ENCODE measurements at regions not wholly inside any gene's neighbourhood (a gene's known extent, or its start where the extent isn't known, plus 50 kb on each side); places are given as distances from the start of the nearest gene placed in this dataset.

GRCh38 chr2:236743921-236744280, 174.3 kb downstream of the ACKR3 start:
- ChIA-PET CTCF (interaction anchor here (0.6 kb wide), 1 partner anchor 162 kb away, joined by 3 read pairs; no protein-coding TSS in a partner anchor), POLR2A (no interaction called here)
- DNase-seq (ENCODE audit: extremely low spot score): no peak
- TF ChIP-seq HDGF (IDR thresholded peaks at IDR 0.05; ENCODE audit: borderline replicate concordance): no peak
- no peak for TF ChIP-seq NFRKB (IDR thresholded peaks at IDR 0.05)
- TF ChIP-seq BHLHE40 (IDR thresholded peaks at IDR 0.05; ENCODE audit: borderline replicate concordance): no peak
- TF ChIP-seq CTBP1 (IDR thresholded peaks at IDR 0.05; ENCODE audit: borderline replicate concordance): no peak
- no peak for TF ChIP-seq LEF1 (IDR thresholded peaks at IDR 0.05; ENCODE audit: borderline replicate concordance)
- TF ChIP-seq L3MBTL2 (conservative IDR thresholded peaks at IDR 0.05): no peak
- no peak for TF ChIP-seq TARDBP (IDR thresholded peaks at IDR 0.05)
- TF ChIP-seq FOXA1 (IDR thresholded peaks at IDR 0.05): no peak
- no peak for TF ChIP-seq FOXK2 (IDR thresholded peaks at IDR 0.05)
- no peak for TF ChIP-seq ELF4 (IDR thresholded peaks at IDR 0.05)
- TF ChIP-seq ZNF384 (IDR thresholded peaks at IDR 0.05): no peak
- TF ChIP-seq SP1 (IDR thresholded peaks at IDR 0.05): no peak
- no peak for TF ChIP-seq FOXM1 (IDR thresholded peaks at IDR 0.05; ENCODE audit: borderline replicate concordance)
- TF ChIP-seq ARNT (IDR thresholded peaks at IDR 0.05): no peak
- no peak for TF ChIP-seq PKNOX1 (IDR thresholded peaks at IDR 0.05)
- no peak for TF ChIP-seq SUZ12 (IDR thresholded peaks at IDR 0.05)

- POLR2A ChIA-PET: no interaction called here
- TF ChIP-seq ARNT (IDR thresholded peaks at IDR 0.05) (no peak), NFRKB (IDR thresholded peaks at IDR 0.05) (no peak), FOXK2 (IDR thresholded peaks at IDR 0.05) (no peak), HDGF (IDR thresholded peaks at IDR 0.05; ENCODE audit: borderline replicate concordance) (no peak), ELF4 (IDR thresholded peaks at IDR 0.05) (no peak), TARDBP (IDR thresholded peaks at IDR 0.05) (no peak), ZNF384 (IDR thresholded peaks at IDR 0.05) (no peak)
- no peak for DNase-seq (ENCODE audit: extremely low spot score)
- CTCF ChIA-PET: no interaction called here
These were observed 174.7 kb downstream of the ACKR3 start for GRCh38 chr2:236744281-236744705.

- TF ChIP-seq PKNOX1 (IDR thresholded peaks at IDR 0.05): no peak
- no peak for TF ChIP-seq TARDBP (IDR thresholded peaks at IDR 0.05)
- TF ChIP-seq FOXM1 (IDR thresholded peaks at IDR 0.05; ENCODE audit: borderline replicate concordance): no peak
- no peak for TF ChIP-seq BHLHE40 (IDR thresholded peaks at IDR 0.05; ENCODE audit: borderline replicate concordance)
- TF ChIP-seq ZNF384 (IDR thresholded peaks at IDR 0.05): no peak
- no peak for TF ChIP-seq FOXA1 (IDR thresholded peaks at IDR 0.05)
- TF ChIP-seq CTBP1 (IDR thresholded peaks at IDR 0.05; ENCODE audit: borderline replicate concordance): no peak
- no peak for TF ChIP-seq ELF4 (IDR thresholded peaks at IDR 0.05)
- no peak for DNase-seq (ENCODE audit: extremely low spot score)
- POLR2A ChIA-PET: no interaction called here
- CTCF ChIA-PET: no interaction called here
These were observed 175.1 kb downstream of the ACKR3 start for GRCh38 chr2:236744716-236745115.

- DNase-seq (ENCODE audit: extremely low spot score): no peak
- ChIA-PET CTCF (no interaction called here), POLR2A (no interaction called here)
- TF ChIP-seq L3MBTL2 (conservative IDR thresholded peaks at IDR 0.05) (no peak), ELF4 (IDR thresholded peaks at IDR 0.05) (no peak), FOXK2 (IDR thresholded peaks at IDR 0.05) (no peak), LEF1 (IDR thresholded peaks at IDR 0.05; ENCODE audit: borderline replicate concordance) (no peak), CTBP1 (IDR thresholded peaks at IDR 0.05; ENCODE audit: borderline replicate concordance) (no peak), ZNF384 (IDR thresholded peaks at IDR 0.05) (no peak), BHLHE40 (IDR thresholded peaks at IDR 0.05; ENCODE audit: borderline replicate concordance) (no peak), HDGF (IDR thresholded peaks at IDR 0.05; ENCODE audit: borderline replicate concordance) (no peak), FOXA1 (IDR thresholded peaks at IDR 0.05) (no peak), PKNOX1 (IDR thresholded peaks at IDR 0.05) (no peak)
These were observed 176.0 kb downstream of the ACKR3 start for GRCh38 chr2:236745420-236746210.

GRCh38 chr2:236746833-236747232, 177.2 kb downstream of the ACKR3 start:
- CTCF ChIA-PET: no interaction called here
- DNase-seq (ENCODE audit: extremely low spot score): no peak
- POLR2A ChIA-PET: no interaction called here
- TF ChIP-seq SUZ12 (IDR thresholded peaks at IDR 0.05): no peak
- TF ChIP-seq HDGF (IDR thresholded peaks at IDR 0.05; ENCODE audit: borderline replicate concordance): no peak
- no peak for TF ChIP-seq ZNF384 (IDR thresholded peaks at IDR 0.05)
- TF ChIP-seq TARDBP (IDR thresholded peaks at IDR 0.05): no peak

GRCh38 chr2:236747426-236747825, 177.8 kb downstream of the ACKR3 start:
- ChIA-PET POLR2A (no interaction called here), CTCF (no interaction called here)
- TF ChIP-seq LEF1 (IDR thresholded peaks at IDR 0.05; ENCODE audit: borderline replicate concordance): no peak
- no peak for TF ChIP-seq CTBP1 (IDR thresholded peaks at IDR 0.05; ENCODE audit: borderline replicate concordance)
- TF ChIP-seq FOXK2 (IDR thresholded peaks at IDR 0.05): no peak
- TF ChIP-seq FOXM1 (IDR thresholded peaks at IDR 0.05; ENCODE audit: borderline replicate concordance): no peak
- TF ChIP-seq TARDBP (IDR thresholded peaks at IDR 0.05): no peak
- TF ChIP-seq L3MBTL2 (conservative IDR thresholded peaks at IDR 0.05): no peak
- TF ChIP-seq BHLHE40 (IDR thresholded peaks at IDR 0.05; ENCODE audit: borderline replicate concordance): no peak
- TF ChIP-seq ELF4 (IDR thresholded peaks at IDR 0.05): no peak
- TF ChIP-seq FOXA1 (IDR thresholded peaks at IDR 0.05): no peak
- TF ChIP-seq NFRKB (IDR thresholded peaks at IDR 0.05): no peak
- TF ChIP-seq ARNT (IDR thresholded peaks at IDR 0.05): no peak
- no peak for TF ChIP-seq PKNOX1 (IDR thresholded peaks at IDR 0.05)
- TF ChIP-seq HDGF (IDR thresholded peaks at IDR 0.05; ENCODE audit: borderline replicate concordance): no peak
- TF ChIP-seq SUZ12 (IDR thresholded peaks at IDR 0.05): no peak
- no peak for DNase-seq (ENCODE audit: extremely low spot score)

Data from HEK293T (cell line).